Neuronal stem cell (in vitro differentiated cells): ENCODE measurements at regions not wholly inside any gene's neighbourhood (a gene's known extent, or its start where the extent isn't known, plus 50 kb on each side); places are given as distances from the start of the nearest gene placed in this dataset.

Experiments
- DNase-seq: peaks from one replicate; pipeline ENCODE4 v3.0.0-alpha.2; 2013; ENCODE audit warnings: low spot score
- H2AFZ ChIP-seq: one replicate; pipeline ENCODE4 v1.6.1; 2013; ENCODE audit warnings: mild to moderate bottlenecking, low read length, inconsistent platforms
- H2AK5ac ChIP-seq: 2 replicates; pipeline ENCODE4 v1.6.1; 2013; ENCODE audit warnings: low read depth, mild to moderate bottlenecking, inconsistent platforms, low read length, moderate library complexity, mixed read lengths
- H2BK120ac ChIP-seq: 2 replicates; pipeline ENCODE4 v1.6.1; 2013; ENCODE audit warnings: low read depth, mild to moderate bottlenecking, inconsistent platforms, low read length, moderate library complexity, mixed read lengths
- H2BK12ac ChIP-seq: one replicate; pipeline ENCODE4 v1.6.1; 2013; ENCODE audit warnings: low read length, inconsistent platforms
- H2BK15ac ChIP-seq: 2 replicates; pipeline ENCODE4 v1.6.1; 2013; ENCODE audit warnings: mild to moderate bottlenecking, low read length, inconsistent platforms, mixed read lengths
- H2BK5ac ChIP-seq: one replicate; pipeline ENCODE4 v1.6.1; 2013; ENCODE audit warnings: inconsistent platforms, mild to moderate bottlenecking, low read length, moderate library complexity
- H3K14ac ChIP-seq: one replicate; pipeline ENCODE4 v1.6.1; 2013; ENCODE audit warnings: low read length, inconsistent platforms
- H3K18ac ChIP-seq: 2 replicates; pipeline ENCODE4 v1.6.1; 2013; ENCODE audit warnings: low read length, inconsistent platforms
- H3K23ac ChIP-seq: 2 replicates; pipeline ENCODE4 v1.6.1; 2013; ENCODE audit warnings: low read depth, mild to moderate bottlenecking, mixed read lengths, low read length, inconsistent platforms; ENCODE audit not compliant: poor library complexity
- H3K27ac ChIP-seq: replicated peaks from 3 replicates; pipeline ENCODE4 v1.5.1; 2013; ENCODE audit warnings: low read length, inconsistent platforms
- H3K27me3 ChIP-seq, 3 experiments: 2 replicates each; pipeline ENCODE4 v1.6.1; 2013; ENCODE audit warnings: low read length in 3 of 3, mild to moderate bottlenecking in 2 of 3, inconsistent platforms in 1 of 3, low read depth in 1 of 3, mixed read lengths in 1 of 3, moderate library complexity in 1 of 3; ENCODE audit not compliant: control insufficient read depth in 3 of 3, insufficient read depth in 3 of 3
- H3K36me3 ChIP-seq, 2 donors: replicated peaks in 1 of 2; 2 replicates each; pipeline ENCODE4 v1.6.1; 2013; ENCODE audit warnings: low read length in 2 of 2; ENCODE audit not compliant: control insufficient read depth in 2 of 2, insufficient read depth in 2 of 2
- H3K4ac ChIP-seq: 2 replicates; pipeline ENCODE4 v1.6.1; 2013; ENCODE audit warnings: inconsistent platforms, mild to moderate bottlenecking, low read length, moderate library complexity
- H3K4me1 ChIP-seq, 2 donors: 1 replicate in 1 of 2; 2 replicates in 1 of 2; pipeline ENCODE4 v1.6.1; 2013; ENCODE audit warnings: low read length in 2 of 2, low read depth in 1 of 2; ENCODE audit not compliant: control insufficient read depth in 2 of 2, insufficient read depth in 1 of 2
- H3K4me2 ChIP-seq: one replicate; pipeline ENCODE4 v1.6.1; 2013; ENCODE audit warnings: mild to moderate bottlenecking, low read length, inconsistent platforms; ENCODE audit not compliant: insufficient read depth, poor library complexity, severe bottlenecking
- H3K4me3 ChIP-seq, 2 donors: 2 replicates each; pipeline ENCODE4 v1.5.1; 2013; ENCODE audit warnings: low read length in 2 of 2, mild to moderate bottlenecking in 2 of 2, inconsistent platforms in 1 of 2, moderate library complexity in 1 of 2
- H3K79me1 ChIP-seq: one replicate; pipeline ENCODE4 v1.6.1; 2013; ENCODE audit warnings: low read depth, mild to moderate bottlenecking, inconsistent platforms, low read length, moderate library complexity
- H3K9ac ChIP-seq: one replicate; pipeline ENCODE4 v1.6.1; 2013; ENCODE audit warnings: mild to moderate bottlenecking, low read depth, low read length, inconsistent platforms; ENCODE audit not compliant: poor library complexity
- H3K9me3 ChIP-seq, 2 donors: replicated peaks in 1 of 2; 2 replicates each; pipeline versions ENCODE3 to v1.6.1; 2013; ENCODE audit warnings: low read length in 2 of 2, mild to moderate bottlenecking in 2 of 2, inconsistent platforms in 1 of 2, low read depth in 1 of 2, mixed read lengths in 1 of 2, moderate library complexity in 1 of 2; ENCODE audit not compliant: control insufficient read depth in 2 of 2, insufficient read depth in 1 of 2
- H4K8ac ChIP-seq: one replicate; pipeline ENCODE4 v1.6.1; 2013; ENCODE audit warnings: low read depth, mild to moderate bottlenecking, inconsistent platforms, low read length, moderate library complexity
- H4K91ac ChIP-seq: one replicate; pipeline ENCODE4 v1.6.1; 2013; ENCODE audit warnings: low read length, low read depth, mild to moderate bottlenecking, inconsistent platforms; ENCODE audit not compliant: poor library complexity
- WGBS, 2 donors: extraction: QIAGEN DNeasy Blood & Tissue Kit; methylation state at CpG; one replicate each; pipeline ENCODE4 v1.1.7; 2013; ENCODE audit warnings: missing lambda C conversion rate in 2 of 2, mixed read lengths in 1 of 2; ENCODE audit not compliant: insufficient read length in 2 of 2, insufficient replicate concordance in 1 of 2; ENCODE audit errors: extremely low coverage in 2 of 2; 5-methylcytosine and 5-hydroxymethylcytosine counted together

GRCh38 chrX:39613482-39613995 lies 484.2 kb downstream of the BCOR start:
- peak overlapping the region; percentile 60 for H3K9ac ChIP-seq
- no peak overlapping the region for H3K4ac ChIP-seq
- H3K4me1 ChIP-seq = peaks cover 3 to 7% of the 10 kb centered on the region in 2 donors
- no peaks in the 10 kb centered on the region for H3K36me3 ChIP-seq
- no peaks in the 10 kb centered on the region for H3K79me1 ChIP-seq
- peak overlapping the region; percentile 22 for H2BK12ac ChIP-seq
- peak; percentile 21 for DNase-seq
- H3K23ac ChIP-seq = peak overlapping the region; percentile 31
- no peak overlapping the region for H3K14ac ChIP-seq
- no peak overlapping the region for H4K8ac ChIP-seq
- no peak overlapping the region for H2BK120ac ChIP-seq
- no peak overlapping the region for H2BK5ac ChIP-seq
- H3K4me2 ChIP-seq = peak overlapping the region; percentile 57
- H2AK5ac ChIP-seq = no peak overlapping the region
- H3K27ac ChIP-seq = no peak overlapping the region
- no CpG with 5 or more reads among the region's 33 CpGs for WGBS, 2 donors
- no peak overlapping the region for H4K91ac ChIP-seq
- H3K9me3 ChIP-seq = no peaks in the 10 kb centered on the region
- H2BK15ac ChIP-seq = no peak overlapping the region
- H3K4me3 ChIP-seq = no peak overlapping the region
- H2AFZ ChIP-seq = peak overlapping the region; percentile 61
- peaks cover 0 to 54% (median 0%) of the 10 kb centered on the region in 3 experiments for H3K27me3 ChIP-seq
- no peak overlapping the region for H3K18ac ChIP-seq

GRCh38 chrX:39613997-39614679 lies 483.6 kb downstream of the BCOR start:
- no peak for DNase-seq
- H2BK15ac ChIP-seq = no peak overlapping the region
- no CpG with 5 or more reads among the region's 23 CpGs for WGBS, 2 donors
- no peak overlapping the region for H3K23ac ChIP-seq
- H3K9me3 ChIP-seq = no peaks in the 10 kb centered on the region
- no peak overlapping the region for H2BK120ac ChIP-seq
- no peak overlapping the region for H3K4ac ChIP-seq
- no peak overlapping the region for H2AFZ ChIP-seq
- H2BK5ac ChIP-seq = no peak overlapping the region
- H3K27me3 ChIP-seq = peaks cover 0 to 50% (median 0%) of the 10 kb centered on the region in 3 experiments
- H2AK5ac ChIP-seq = no peak overlapping the region
- H3K36me3 ChIP-seq = no peaks in the 10 kb centered on the region
- no peaks in the 10 kb centered on the region for H3K79me1 ChIP-seq
- peaks cover 3 to 7% of the 10 kb centered on the region in 2 donors for H3K4me1 ChIP-seq
- no peak overlapping the region for H3K18ac ChIP-seq
- no peak overlapping the region for H3K27ac ChIP-seq
- no peak overlapping the region for H2BK12ac ChIP-seq
- no peak overlapping the region for H3K14ac ChIP-seq
- peak overlapping the region; percentile 57 for H3K4me2 ChIP-seq
- no peak overlapping the region for H4K8ac ChIP-seq
- H3K4me3 ChIP-seq = peak overlapping the region in 1 of 2 donors; percentile 46
- no peak overlapping the region for H4K91ac ChIP-seq
- no peak overlapping the region for H3K9ac ChIP-seq

- H3K23ac ChIP-seq = no peak overlapping the region
- no CpG with 5 or more reads among the region's 4 CpGs for WGBS, 2 donors
- H3K27me3 ChIP-seq = peaks cover 0 to 50% (median 0%) of the 10 kb centered on the region in 3 experiments
- no peak overlapping the region for H3K4ac ChIP-seq
- H3K18ac ChIP-seq = no peak overlapping the region
- H2BK12ac ChIP-seq = no peak overlapping the region
- no peaks in the 10 kb centered on the region for H3K9me3 ChIP-seq
- no peak overlapping the region for H4K91ac ChIP-seq
- no peak overlapping the region for H2BK15ac ChIP-seq
- H3K4me1 ChIP-seq = peaks cover 3 to 7% of the 10 kb centered on the region in 2 donors
- no peak overlapping the region for H2AFZ ChIP-seq
- H3K79me1 ChIP-seq = no peaks in the 10 kb centered on the region
- H3K36me3 ChIP-seq = no peaks in the 10 kb centered on the region
- H2BK120ac ChIP-seq = no peak overlapping the region
- H4K8ac ChIP-seq = no peak overlapping the region
- no peak overlapping the region for H3K27ac ChIP-seq
- H2BK5ac ChIP-seq = no peak overlapping the region
- DNase-seq = no peak
- no peak overlapping the region for H3K14ac ChIP-seq
- no peak overlapping the region for H2AK5ac ChIP-seq
- H3K4me2 ChIP-seq = no peak overlapping the region
- H3K4me3 ChIP-seq = no peak overlapping the region
- no peak overlapping the region for H3K9ac ChIP-seq
Observed at GRCh38 chrX:39614680-39614998, 483.1 kb downstream of the BCOR start.

- Histone ChIP-seq H3K18ac (no peak overlapping the region), H3K23ac (no peak overlapping the region), H3K27ac (no peak overlapping the region), H3K9ac (no peak overlapping the region), H2BK5ac (no peak overlapping the region), H2BK12ac (no peak overlapping the region), H3K4me1 (peaks cover 3 to 7% of the 10 kb centered on the region in 2 donors), H3K4me2 (no peak overlapping the region), H4K8ac (no peak overlapping the region), H4K91ac (no peak overlapping the region), H2AFZ (no peak overlapping the region), H3K36me3 (no peaks in the 10 kb centered on the region), H2AK5ac (no peak overlapping the region), H2BK15ac (no peak overlapping the region), H3K4me3 (no peak overlapping the region), H3K4ac (no peak overlapping the region), H3K14ac (no peak overlapping the region), H3K9me3 (no peaks in the 10 kb centered on the region), H3K27me3 (peaks cover 0 to 48% (median 0%) of the 10 kb centered on the region in 3 experiments), H3K79me1 (no peaks in the 10 kb centered on the region), H2BK120ac (no peak overlapping the region)
- DNase-seq = no peak
- WGBS, 2 donors = no CpG with 5 or more reads among the region's 5 CpGs
Observed at GRCh38 chrX:39616098-39616729, 481.5 kb downstream of the BCOR start.
